ENCODE measurements at regions not wholly inside any gene's neighbourhood (a gene's known extent, or its start where the extent isn't known, plus 50 kb on each side); places are given as distances from the start of the nearest gene placed in this dataset.
"Not testable (repeated sequence)": the region's sequence is repeated elsewhere in the genome, so short reads cannot be mapped to it uniquely, and the experiment has no call there.

DNA sequence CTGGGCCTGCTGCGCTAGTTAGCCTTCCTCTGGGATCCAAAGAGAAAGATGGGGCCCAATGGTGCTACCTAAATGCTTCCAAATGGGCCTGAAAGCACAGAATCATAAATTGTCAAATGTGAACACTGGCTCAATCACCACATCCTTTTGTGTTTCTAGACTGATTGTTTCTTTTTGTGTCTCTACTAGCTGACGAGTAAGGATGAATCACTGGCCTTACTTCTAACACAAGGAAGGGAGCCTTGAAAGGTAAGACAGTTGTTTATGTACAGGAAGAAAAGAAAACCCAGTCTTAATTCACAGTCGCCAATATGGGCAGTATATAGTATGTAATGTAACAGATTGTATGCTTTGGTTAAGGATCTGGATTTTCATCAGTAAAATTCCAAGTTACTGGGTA lies 89.5 kb downstream of the ZNF92 start:
- no peaks in the 10 kb centered on the region for H3K27me3 Mint-ChIP-seq (ENCODE audit: low read depth)
- TF ChIP-seq, protein P1, sequence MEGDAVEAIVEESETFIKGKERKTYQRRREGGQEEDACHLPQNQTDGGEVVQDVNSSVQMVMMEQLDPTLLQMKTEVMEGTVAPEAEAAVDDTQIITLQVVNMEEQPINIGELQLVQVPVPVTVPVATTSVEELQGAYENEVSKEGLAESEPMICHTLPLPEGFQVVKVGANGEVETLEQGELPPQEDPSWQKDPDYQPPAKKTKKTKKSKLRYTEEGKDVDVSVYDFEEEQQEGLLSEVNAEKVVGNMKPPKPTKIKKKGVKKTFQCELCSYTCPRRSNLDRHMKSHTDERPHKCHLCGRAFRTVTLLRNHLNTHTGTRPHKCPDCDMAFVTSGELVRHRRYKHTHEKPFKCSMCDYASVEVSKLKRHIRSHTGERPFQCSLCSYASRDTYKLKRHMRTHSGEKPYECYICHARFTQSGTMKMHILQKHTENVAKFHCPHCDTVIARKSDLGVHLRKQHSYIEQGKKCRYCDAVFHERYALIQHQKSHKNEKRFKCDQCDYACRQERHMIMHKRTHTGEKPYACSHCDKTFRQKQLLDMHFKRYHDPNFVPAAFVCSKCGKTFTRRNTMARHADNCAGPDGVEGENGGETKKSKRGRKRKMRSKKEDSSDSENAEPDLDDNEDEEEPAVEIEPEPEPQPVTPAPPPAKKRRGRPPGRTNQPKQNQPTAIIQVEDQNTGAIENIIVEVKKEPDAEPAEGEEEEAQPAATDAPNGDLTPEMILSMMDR (IDR thresholded peaks at IDR 0.05; ENCODE audit: unreplicated experiment in 3 of 3), result no peak
- H3K9me3 Mint-ChIP-seq, result no peaks in the 10 kb centered on the region
- no peaks in the 10 kb centered on the region for H3K36me3 Mint-ChIP-seq (ENCODE audit: low read depth)
- no peak overlapping the region for H3K27ac Mint-ChIP-seq
- H3K4me1 Mint-ChIP-seq, result peaks cover 7% of the 10 kb centered on the region
- no peak overlapping the region for H3K4me3 Mint-ChIP-seq

DNA sequence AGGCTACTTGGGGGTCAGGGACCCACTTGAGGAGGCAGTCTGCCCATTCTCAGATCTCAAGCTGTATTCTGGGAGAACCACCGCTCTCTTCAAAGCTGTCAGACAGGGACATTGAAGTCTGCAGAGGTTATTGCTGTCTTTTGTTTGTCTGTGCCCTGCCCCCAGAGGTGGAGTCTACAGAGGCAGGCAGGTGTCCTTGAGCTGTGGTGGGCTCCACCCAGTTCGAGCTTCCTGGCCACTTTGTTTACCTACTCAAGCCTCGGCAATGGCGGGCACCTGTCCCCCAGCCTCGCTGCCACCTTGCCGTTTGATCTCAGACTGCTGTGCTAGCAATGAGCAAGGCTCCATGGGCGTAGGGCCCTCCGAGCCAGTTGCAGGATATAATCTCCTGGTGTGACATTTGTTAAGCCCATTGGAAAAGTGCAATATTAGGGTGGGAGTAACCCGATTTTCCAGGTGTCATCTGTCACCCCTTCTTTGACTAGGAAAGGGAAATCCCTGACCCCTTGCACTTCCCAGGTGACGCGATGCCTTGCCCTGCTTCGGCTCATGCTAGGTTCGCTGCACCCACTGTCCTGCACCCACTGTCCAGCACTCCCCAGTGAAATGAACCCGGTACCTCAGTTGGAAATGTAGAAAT lies 96.4 kb downstream of the ZNF92 start:
- H3K9me3 Mint-ChIP-seq, H3K27ac Mint-ChIP-seq, H3K4me1 Mint-ChIP-seq: not testable (repeated sequence)

DNA sequence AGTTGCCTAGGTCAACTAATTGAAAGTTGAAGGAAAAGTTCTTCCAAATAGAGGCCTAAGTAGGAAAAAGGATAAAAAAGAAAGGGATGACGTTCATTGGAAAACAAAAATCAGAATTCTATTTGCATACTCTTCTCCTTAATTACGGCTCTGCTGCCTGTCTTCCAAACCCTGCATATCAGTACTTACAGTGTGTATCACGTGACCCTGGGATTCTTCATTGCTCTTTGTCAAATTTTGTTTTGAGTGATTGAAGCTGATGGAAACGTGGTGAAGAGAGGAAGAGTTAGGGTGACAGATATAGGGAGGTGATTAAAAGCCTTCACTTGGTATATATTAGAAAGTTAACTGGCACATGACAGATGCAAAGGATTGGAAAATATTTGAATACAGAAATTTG lies 97.9 kb downstream of the ZNF92 start:
- H3K4me1 Mint-ChIP-seq, result no peaks in the 10 kb centered on the region
- no peak overlapping the region for H3K27ac Mint-ChIP-seq
- H3K4me3 Mint-ChIP-seq, result no peak overlapping the region
- peaks cover 11% of the 10 kb centered on the region for H3K27me3 Mint-ChIP-seq (ENCODE audit: low read depth)
- H3K36me3 Mint-ChIP-seq (ENCODE audit: low read depth), result no peaks in the 10 kb centered on the region
- peaks cover 6% of the 10 kb centered on the region for H3K9me3 Mint-ChIP-seq
- TF ChIP-seq, protein P1 (IDR thresholded peaks at IDR 0.05; ENCODE audit: unreplicated experiment in 3 of 3), result no peak

More for the DNA sequence above, 96.4 kb downstream of the ZNF92 start:
- H3K36me3 Mint-ChIP-seq (ENCODE audit: low read depth); H3K4me3 Mint-ChIP-seq; H3K27me3 Mint-ChIP-seq (ENCODE audit: low read depth): not testable (repeated sequence)

DNA sequence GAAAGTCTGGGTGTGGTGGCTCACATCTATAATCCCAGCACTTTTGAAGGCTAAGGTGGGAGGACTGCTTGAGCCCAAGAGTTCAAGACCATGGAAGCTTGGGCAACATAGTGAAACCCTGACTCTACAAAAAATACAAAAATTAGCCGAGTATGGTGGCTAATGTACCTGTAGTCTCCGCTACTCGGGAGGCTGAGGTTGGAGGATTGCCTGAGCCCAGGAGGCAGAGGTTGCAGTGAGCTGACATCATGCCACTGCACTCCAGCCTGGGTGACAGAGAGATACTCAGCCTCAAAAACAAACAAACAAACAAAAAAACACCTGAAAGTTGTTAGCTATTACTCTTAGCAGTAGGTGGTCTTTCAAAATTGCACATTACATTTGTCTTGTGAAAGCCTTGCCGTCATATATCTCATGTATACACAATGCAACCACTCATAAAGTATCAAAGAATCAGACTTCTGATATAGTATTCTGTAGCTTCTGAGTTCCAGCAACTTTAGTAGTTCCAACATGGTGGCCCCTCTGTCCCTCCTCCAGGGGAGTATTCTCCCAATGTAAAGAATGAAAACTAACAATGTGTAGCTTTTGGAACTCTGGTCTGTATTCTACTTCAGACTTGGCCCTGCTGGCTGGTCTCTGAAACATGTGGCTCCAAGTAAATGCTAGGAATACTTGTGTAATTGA lies 101.5 kb downstream of the ZNF92 start:
- TF ChIP-seq, protein P1 (IDR thresholded peaks at IDR 0.05; ENCODE audit: unreplicated experiment in 3 of 3), result no peak
- H3K27ac Mint-ChIP-seq, result no peak overlapping the region
- H3K36me3 Mint-ChIP-seq (ENCODE audit: low read depth), result no peaks in the 10 kb centered on the region
- H3K9me3 Mint-ChIP-seq, result peaks cover 15% of the 10 kb centered on the region
- no peak overlapping the region for H3K4me3 Mint-ChIP-seq
- H3K4me1 Mint-ChIP-seq, result no peaks in the 10 kb centered on the region
- H3K27me3 Mint-ChIP-seq (ENCODE audit: low read depth), result peaks cover 14% of the 10 kb centered on the region

DNA sequence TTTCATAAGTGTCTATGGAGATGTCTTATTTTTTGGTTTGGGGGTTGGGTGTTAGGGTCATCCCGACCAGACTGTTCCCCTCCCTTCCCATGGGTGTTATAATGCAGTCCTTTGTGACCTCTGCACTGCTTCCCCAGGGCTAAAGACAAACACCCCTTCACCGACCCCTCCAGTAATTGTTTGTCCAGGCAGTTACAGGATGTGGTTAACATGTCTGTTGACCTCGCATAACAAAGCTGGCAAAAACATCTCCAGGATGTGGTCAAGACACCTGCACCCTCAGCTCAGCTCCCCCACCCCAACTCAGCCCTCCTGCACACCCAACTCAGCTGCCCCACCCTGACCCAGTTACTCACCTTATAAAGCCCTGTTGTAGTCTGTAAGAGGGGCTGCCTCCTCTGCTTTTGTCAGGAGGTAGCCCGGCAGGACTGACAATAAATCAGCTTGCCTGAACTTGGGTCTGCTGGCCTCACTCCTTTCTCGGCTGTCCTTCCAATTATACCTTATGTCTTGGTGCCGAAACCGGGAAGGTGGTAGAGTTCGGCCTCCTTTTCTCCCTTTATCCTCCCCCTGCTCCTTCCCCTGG lies 102.2 kb downstream of the ZNF92 start:
- H3K9me3 Mint-ChIP-seq, result peaks cover 13% of the 10 kb centered on the region
- H3K27me3 Mint-ChIP-seq (ENCODE audit: low read depth), result peaks cover 14% of the 10 kb centered on the region
- TF ChIP-seq, protein P1 (IDR thresholded peaks at IDR 0.05; ENCODE audit: unreplicated experiment in 3 of 3), result no peak
- H3K4me1 Mint-ChIP-seq, result no peaks in the 10 kb centered on the region
- no peaks in the 10 kb centered on the region for H3K36me3 Mint-ChIP-seq (ENCODE audit: low read depth)
- no peak overlapping the region for H3K27ac Mint-ChIP-seq
- no peak overlapping the region for H3K4me3 Mint-ChIP-seq

DNA sequence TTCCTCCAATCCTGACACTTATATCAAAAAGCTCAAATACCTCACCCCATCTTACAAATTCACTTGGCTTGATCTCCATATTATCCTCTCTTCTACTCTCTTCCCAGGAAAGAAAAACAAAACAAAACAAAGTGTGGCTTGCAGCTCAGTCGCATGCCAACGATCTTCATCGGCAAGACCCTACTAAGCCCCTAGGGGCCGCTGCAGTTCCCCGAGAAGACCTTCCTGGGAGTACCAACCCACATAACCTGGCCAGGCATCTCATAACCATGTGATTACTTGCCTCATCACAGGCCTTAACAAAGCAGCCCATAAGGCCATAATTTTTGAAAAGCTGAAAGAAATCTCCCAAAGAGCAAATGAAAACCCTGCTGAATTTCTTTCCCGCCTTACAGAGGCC lies 103.7 kb downstream of the ZNF92 start:
- no peak overlapping the region for H3K4me3 Mint-ChIP-seq
- H3K36me3 Mint-ChIP-seq (ENCODE audit: low read depth), result no peaks in the 10 kb centered on the region
- H3K9me3 Mint-ChIP-seq, result peaks cover 16% of the 10 kb centered on the region
- TF ChIP-seq, protein P1 (IDR thresholded peaks at IDR 0.05; ENCODE audit: unreplicated experiment in 3 of 3), result peak in 1 of 3 experiments; percentile 17
- H3K27ac Mint-ChIP-seq, result no peak overlapping the region
- peaks cover 14% of the 10 kb centered on the region for H3K27me3 Mint-ChIP-seq (ENCODE audit: low read depth)
- no peaks in the 10 kb centered on the region for H3K4me1 Mint-ChIP-seq
